MCF 10A (cell line): ENCODE measurements at regions not wholly inside any gene's neighbourhood (a gene's known extent, or its start where the extent isn't known, plus 50 kb on each side); places are given as distances from the start of the nearest gene placed in this dataset.

Experiments used
- BruUV-seq: library from RNA; stranded (reverse); fragments of 400-500 nt; replicated peaks from 2 replicates; lab custom pipeline; 2021; lab: Mats Ljungman, UMichigan
- CTCF ChIA-PET: fragments of 300-600 bp; sonication (Branson Sonifier 250); formaldehyde crosslinking; extraction: SDS; loops from one replicate; lab custom pipeline; 2021; ENCODE audit warnings: antibody characterized with exemption, inconsistent platforms; lab: Yijun Ruan, JAX
- POLR2A ChIA-PET: fragments of 300-600, 350-650 bp; sonication (Branson Sonifier 250); formaldehyde crosslinking; extraction: SDS; loops from one replicate; lab custom pipeline; 2020; ENCODE audit warnings: antibody characterized with exemption, inconsistent platforms; lab: Yijun Ruan, JAX
- DNase-seq: peaks from one replicate; pipeline ENCODE4 v3.0.0-alpha.2; 2018; ENCODE audit not compliant: unreplicated experiment
- H3K27ac Mint-ChIP-seq: one replicate; pipeline ENCODE4 v1.8.0; 2022; ENCODE audit warnings: mild to moderate bottlenecking, low read depth, mixed read lengths; ENCODE audit not compliant: unreplicated experiment
- H3K27me3 Mint-ChIP-seq: one replicate; pipeline ENCODE4 v1.8.0; 2022; ENCODE audit warnings: mixed read lengths; ENCODE audit not compliant: insufficient read depth, unreplicated experiment
- H3K36me3 Mint-ChIP-seq: one replicate; pipeline ENCODE4 v1.8.0; 2022; ENCODE audit warnings: mild to moderate bottlenecking, moderate library complexity, mixed read lengths; ENCODE audit not compliant: insufficient read depth, unreplicated experiment
- H3K4me1 Mint-ChIP-seq: one replicate; pipeline ENCODE4 v1.8.0; 2022; ENCODE audit warnings: mixed read lengths; ENCODE audit not compliant: insufficient read depth, unreplicated experiment
- H3K4me3 Mint-ChIP-seq: one replicate; pipeline ENCODE4 v1.8.0; 2022; ENCODE audit warnings: mild to moderate bottlenecking, moderate library complexity, mixed read lengths; ENCODE audit not compliant: unreplicated experiment
- H3K9me3 Mint-ChIP-seq: one replicate; pipeline ENCODE4 v1.8.0; 2022; ENCODE audit warnings: mixed read lengths; ENCODE audit not compliant: unreplicated experiment
- CTCF ChIP-seq: fragments of 200-600 bp; IDR thresholded peaks from one replicate; pipeline ENCODE4 v1.8.0; 2022; ENCODE audit warnings: antibody characterized with exemption, mild to moderate bottlenecking; ENCODE audit not compliant: unreplicated experiment
- intact Hi-C: fragments of 100-400 bp; cut with micrococcal nuclease; formaldehyde crosslinking; loops from 2 replicates; pipeline ENCODE4 v1.14.1; 2022

- H3K4me3 Mint-ChIP-seq, result no peak overlapping the region
- intact Hi-C loops, result no loop called here
- BruUV-seq, result no TSS peak
Measured at GRCh38 chr3:67831262-67831661, 176.8 kb upstream of the SUCLG2 start.

DNA sequence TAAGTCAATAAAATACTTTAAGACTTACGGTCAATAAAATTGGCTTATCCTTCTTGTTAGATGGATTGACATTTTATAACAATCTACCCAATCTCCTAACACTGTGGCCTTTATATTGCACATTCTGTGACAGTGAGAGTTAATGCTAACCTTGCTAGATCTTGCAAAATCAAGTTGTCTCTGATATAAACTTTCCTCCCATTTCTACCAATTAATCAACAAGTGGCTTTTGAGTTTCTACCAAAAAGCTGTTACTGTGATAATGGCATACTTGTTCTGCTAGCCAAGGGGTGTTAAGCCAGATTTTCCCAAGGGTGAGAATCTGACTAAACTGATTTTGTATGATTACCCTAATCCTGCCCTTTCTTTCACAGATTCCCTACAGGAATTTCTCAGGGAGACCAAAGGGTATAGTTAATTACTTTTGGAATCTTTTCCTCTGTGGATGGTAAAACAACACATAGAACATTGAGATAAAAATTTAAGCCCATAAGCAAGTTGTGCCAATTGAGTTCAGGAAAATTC lies 174.1 kb upstream of the SUCLG2 start:
- ChIA-PET POLR2A (no interaction called here), CTCF (no interaction called here)
- DNase-seq, result no peak
- Mint-ChIP-seq H3K9me3 (no peaks in the 10 kb centered on the region), H3K27ac (no peak overlapping the region), H3K27me3 (peaks cover 26% of the 10 kb centered on the region), H3K4me3 (no peak overlapping the region), H3K36me3 (no peaks in the 10 kb centered on the region), H3K4me1 (no peaks in the 10 kb centered on the region)
- no TSS peak for BruUV-seq
- intact Hi-C loops, result no loop called here
- TF ChIP-seq CTCF, result no peak

More at GRCh38 chr3:67831262-67831661, 176.8 kb upstream of the SUCLG2 start:
- Mint-ChIP-seq H3K27ac (no peak overlapping the region), H3K36me3 (no peaks in the 10 kb centered on the region), H3K9me3 (peaks cover 14% of the 10 kb centered on the region), H3K27me3 (peaks cover 17% of the 10 kb centered on the region), H3K4me1 (no peaks in the 10 kb centered on the region)
- DNase-seq, result no peak
- ChIA-PET POLR2A (no interaction called here), CTCF (no interaction called here)
- no peak for TF ChIP-seq CTCF

DNA sequence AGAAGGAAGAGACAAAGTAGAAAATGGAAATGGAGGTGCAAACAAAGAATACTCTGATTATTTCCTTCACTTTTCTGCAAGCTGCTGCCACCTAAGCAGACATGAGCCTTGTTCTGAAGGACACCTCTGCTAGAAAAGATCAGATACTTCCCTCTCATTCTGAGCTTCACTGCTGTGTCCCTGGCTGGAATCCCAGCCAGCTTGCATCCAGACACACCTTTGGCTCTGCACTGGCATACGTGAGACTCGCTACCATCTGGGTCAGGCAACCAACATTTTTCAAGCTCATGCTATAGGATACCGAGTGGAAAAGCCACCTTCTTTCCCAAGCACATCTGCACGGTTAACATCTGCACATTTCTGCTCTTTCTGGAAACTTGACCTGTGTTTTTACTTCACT lies 166.7 kb upstream of the SUCLG2 start:
- no peak overlapping the region for H3K4me3 Mint-ChIP-seq
- BruUV-seq, result no TSS peak

DNA sequence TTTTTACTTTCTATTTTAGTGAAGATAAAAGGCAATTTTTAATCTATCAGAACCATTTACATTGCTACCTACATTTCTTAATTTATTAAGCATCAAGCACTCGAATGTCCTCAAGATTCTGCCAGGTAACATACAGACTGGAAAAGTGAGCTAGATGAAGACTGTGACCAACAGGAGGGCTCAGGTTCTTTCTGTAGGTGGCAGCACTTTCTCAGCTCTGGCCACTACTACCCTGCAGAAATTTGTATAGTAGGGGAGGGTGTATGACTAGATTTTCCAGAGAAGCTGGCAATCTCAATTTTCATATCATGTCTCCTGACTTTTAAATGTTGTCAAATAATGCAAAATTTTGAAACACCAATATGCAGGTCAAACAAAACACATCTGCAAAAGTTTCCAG lies 165.0 kb upstream of the SUCLG2 start:
- no peaks in the 10 kb centered on the region for H3K4me1 Mint-ChIP-seq
- CTCF ChIA-PET, result no interaction called here
- intact Hi-C loops, result no loop called here

More for the DNA sequence above, 166.7 kb upstream of the SUCLG2 start:
- ChIA-PET POLR2A (no interaction called here), CTCF (no interaction called here)
- no peak overlapping the region for H3K27ac Mint-ChIP-seq
- DNase-seq, result no peak
- no peaks in the 10 kb centered on the region for H3K4me1 Mint-ChIP-seq
- H3K9me3 Mint-ChIP-seq, result no peaks in the 10 kb centered on the region
- peaks cover 28% of the 10 kb centered on the region for H3K27me3 Mint-ChIP-seq
- no peak for TF ChIP-seq CTCF
- H3K36me3 Mint-ChIP-seq, result no peaks in the 10 kb centered on the region
- intact Hi-C loops, result no loop called here

More for the DNA sequence above, 165.0 kb upstream of the SUCLG2 start:
- peaks cover 28% of the 10 kb centered on the region for H3K27me3 Mint-ChIP-seq
- no peaks in the 10 kb centered on the region for H3K36me3 Mint-ChIP-seq
- peak; percentile 24 for DNase-seq
- no peak overlapping the region for H3K4me3 Mint-ChIP-seq
- no peak overlapping the region for H3K27ac Mint-ChIP-seq
- no peak for TF ChIP-seq CTCF
- BruUV-seq, result no TSS peak
- POLR2A ChIA-PET, result no interaction called here
- no peaks in the 10 kb centered on the region for H3K9me3 Mint-ChIP-seq
